ENCODE measurements at regions not wholly inside any gene's neighbourhood (a gene's known extent, or its start where the extent isn't known, plus 50 kb on each side); places are given as distances from the start of the nearest gene placed in this dataset.

GRCh38 chr3:181417748-181418147, 294.0 kb upstream of the SOX2 start:
- TF ChIP-seq POLR2A (IDR thresholded peaks at IDR 0.05), result no peak
- no peak for TF ChIP-seq CTCF (IDR thresholded peaks at IDR 0.05)

Data from tibial nerve (tissue), 3 donors.